Tibial nerve (tissue), 4 donors: ENCODE measurements at regions not wholly inside any gene's neighbourhood (a gene's known extent, or its start where the extent isn't known, plus 50 kb on each side); places are given as distances from the start of the nearest gene placed in this dataset.

ENCODE experiments used
- DNase-seq, 2 donors: peaks; one replicate each; pipeline ENCODE4 v3.0.0-alpha.2; 2019; ENCODE audit warnings: low spot score in 2 of 2
- H3K27ac ChIP-seq, 4 donors: fragments of 200-600 bp; sonication (generic) in 3 of 4; one replicate each; pipeline ENCODE4 v1.5.1; 2017 to 2019; ENCODE audit warnings: mild to moderate bottlenecking in 1 of 4
- H3K27me3 ChIP-seq, 2 donors: fragments of 200-600 bp; sonication (generic) in 1 of 2; one replicate each; pipeline versions ENCODE4 v1.5.1 to v1.6.0; 2017 to 2019
- H3K36me3 ChIP-seq, 3 donors: fragments of 200-600 bp; sonication (generic); one replicate each; pipeline ENCODE4 v1.5.1; 2018 to 2019
- H3K4me1 ChIP-seq, 4 donors: fragments of 200-600 bp; sonication (generic) in 3 of 4; one replicate each; pipeline ENCODE4 v1.5.1; 2017 to 2019
- H3K4me3 ChIP-seq, 4 donors: fragments of 200-600 bp; sonication (generic) in 3 of 4; one replicate each; pipeline ENCODE4 v1.5.1; 2017 to 2019; ENCODE audit warnings: mild to moderate bottlenecking in 1 of 4, moderate library complexity in 1 of 4
- H3K9me3 ChIP-seq, 4 donors: fragments of 200-600 bp; sonication (generic) in 3 of 4; one replicate each; pipeline ENCODE4 v1.5.1; 2017 to 2019
- EP300 ChIP-seq, 2 donors: sonication (generic); formaldehyde crosslinking; IDR thresholded peaks; one replicate each; pipeline ENCODE4 v1.6.1; 2017; ENCODE audit warnings: antibody characterized with exemption in 2 of 2, mild to moderate bottlenecking in 1 of 2
- POLR2A ChIP-seq, 2 donors: fragments of 450-650 bp; IDR thresholded peaks; one replicate each; pipeline ENCODE4 v1.6.1; 2017; ENCODE audit warnings: antibody characterized with exemption in 2 of 2, mild to moderate bottlenecking in 2 of 2, moderate library complexity in 2 of 2
- WGBS, 2 donors: methylation state at CpG; one replicate each; pipeline ENCODE4 v1.1.5; 2018; 5-methylcytosine and 5-hydroxymethylcytosine counted together
- TF ChIP-seq, protein P1 (sequence below), 5 experiments: fragments of 200-600 bp in 3 of 5; fragments of 450-650 bp in 2 of 5; sonication (generic) in 3 of 5; IDR thresholded peaks; one replicate each; pipeline ENCODE4 v1.5.1; 2016 to 2019; ENCODE audit warnings: antibody characterized with exemption in 5 of 5, mild to moderate bottlenecking in 3 of 5, moderate library complexity in 2 of 5

DNA sequence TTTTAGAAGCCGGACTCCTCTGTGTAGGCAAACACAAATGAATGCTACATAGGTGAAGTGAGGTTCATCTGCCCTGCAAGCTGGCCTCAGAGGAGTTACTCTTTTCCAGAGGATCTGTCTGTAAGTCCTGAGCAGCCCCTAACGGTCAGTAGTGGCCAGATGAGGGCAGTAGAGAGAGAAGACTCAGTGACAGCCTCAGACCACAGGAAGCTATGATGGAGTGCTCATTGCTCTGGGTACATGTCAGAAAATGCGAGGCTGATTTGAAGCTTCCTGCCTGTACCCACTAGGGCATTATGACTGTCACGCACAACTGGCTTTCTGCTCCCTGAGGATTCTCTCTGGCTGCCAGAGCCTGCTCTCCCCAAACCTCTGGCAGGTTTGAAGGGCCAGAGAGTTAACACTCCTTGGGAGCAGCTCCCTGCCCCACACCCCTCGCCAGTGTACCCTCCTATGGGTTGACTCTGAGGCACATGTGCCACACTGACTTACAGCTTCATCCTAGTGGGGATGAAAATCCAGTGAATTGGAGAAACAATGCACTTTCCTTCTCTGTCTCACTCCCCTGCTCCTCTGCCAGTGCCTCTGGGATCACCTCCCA is 141.5 kb downstream of the GABRG2 start:
- Histone ChIP-seq H3K4me3 (no peak overlapping the region), H3K4me1 (no peaks in the 10 kb centered on the region), H3K27ac (no peak overlapping the region), H3K36me3 (no peaks in the 10 kb centered on the region), H3K9me3 (no peaks in the 10 kb centered on the region), H3K27me3 (no peaks in the 10 kb centered on the region)
- peak in 1 of 2 donors; percentile 41 for DNase-seq
- WGBS, 2 donors, result 38 to 45% methylated on average over 5 of the region's 5 CpGs
- TF ChIP-seq, protein P1, sequence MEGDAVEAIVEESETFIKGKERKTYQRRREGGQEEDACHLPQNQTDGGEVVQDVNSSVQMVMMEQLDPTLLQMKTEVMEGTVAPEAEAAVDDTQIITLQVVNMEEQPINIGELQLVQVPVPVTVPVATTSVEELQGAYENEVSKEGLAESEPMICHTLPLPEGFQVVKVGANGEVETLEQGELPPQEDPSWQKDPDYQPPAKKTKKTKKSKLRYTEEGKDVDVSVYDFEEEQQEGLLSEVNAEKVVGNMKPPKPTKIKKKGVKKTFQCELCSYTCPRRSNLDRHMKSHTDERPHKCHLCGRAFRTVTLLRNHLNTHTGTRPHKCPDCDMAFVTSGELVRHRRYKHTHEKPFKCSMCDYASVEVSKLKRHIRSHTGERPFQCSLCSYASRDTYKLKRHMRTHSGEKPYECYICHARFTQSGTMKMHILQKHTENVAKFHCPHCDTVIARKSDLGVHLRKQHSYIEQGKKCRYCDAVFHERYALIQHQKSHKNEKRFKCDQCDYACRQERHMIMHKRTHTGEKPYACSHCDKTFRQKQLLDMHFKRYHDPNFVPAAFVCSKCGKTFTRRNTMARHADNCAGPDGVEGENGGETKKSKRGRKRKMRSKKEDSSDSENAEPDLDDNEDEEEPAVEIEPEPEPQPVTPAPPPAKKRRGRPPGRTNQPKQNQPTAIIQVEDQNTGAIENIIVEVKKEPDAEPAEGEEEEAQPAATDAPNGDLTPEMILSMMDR (IDR thresholded peaks at IDR 0.05), result peak in 2 of 5 experiments; percentile 17 to 27
- TF ChIP-seq EP300 (IDR thresholded peaks at IDR 0.05), result no peak

DNA sequence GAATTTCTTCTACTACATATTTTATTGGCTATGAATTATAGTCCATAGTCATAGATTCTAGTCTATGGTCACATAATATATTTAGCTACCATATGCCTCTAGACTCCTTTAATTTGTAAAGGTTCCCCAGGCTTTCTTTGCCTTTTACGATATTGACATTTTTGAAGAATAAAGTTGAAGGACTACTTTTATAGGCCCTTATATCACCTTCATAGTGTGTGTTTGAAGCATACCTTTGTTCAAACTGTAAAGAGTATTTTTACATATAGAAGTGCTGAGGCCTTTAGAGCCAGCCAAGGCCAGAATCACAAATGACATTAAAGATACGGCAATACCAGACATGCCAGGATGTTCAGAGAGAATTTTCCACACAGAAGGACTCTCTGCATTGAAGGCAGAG is 147.0 kb downstream of the GABRG2 start:
- Histone ChIP-seq H3K27me3 (no peaks in the 10 kb centered on the region), H3K9me3 (no peaks in the 10 kb centered on the region), H3K4me1 (no peaks in the 10 kb centered on the region), H3K4me3 (no peak overlapping the region), H3K36me3 (no peaks in the 10 kb centered on the region), H3K27ac (no peak overlapping the region)
- no peak for DNase-seq
- TF ChIP-seq, protein P1 (IDR thresholded peaks at IDR 0.05), result no peak
- TF ChIP-seq EP300 (IDR thresholded peaks at IDR 0.05), result no peak
- TF ChIP-seq POLR2A (IDR thresholded peaks at IDR 0.05), result no peak
- WGBS, 2 donors, result 90 to 95% methylated on average over 2 of the region's 2 CpGs

DNA sequence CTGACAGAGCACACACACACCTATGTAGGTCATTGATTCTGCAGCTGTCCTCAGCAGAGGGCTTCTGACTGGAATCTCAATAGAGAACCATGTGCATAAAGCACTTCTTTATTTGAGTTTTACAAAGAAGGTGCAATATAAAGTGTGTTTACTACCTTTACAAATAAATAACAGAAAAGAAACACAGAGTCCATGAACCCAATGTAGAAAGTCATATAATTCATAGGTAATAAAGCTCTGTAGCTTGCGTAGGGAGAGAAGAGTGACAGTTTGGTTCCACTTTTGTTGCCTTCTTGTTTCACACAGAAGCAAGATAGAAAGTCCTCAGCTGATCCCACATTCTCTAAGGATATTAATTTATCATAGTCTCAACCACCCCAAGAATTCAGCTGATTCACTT is 149.5 kb downstream of the GABRG2 start:
- Histone ChIP-seq H3K4me3 (no peak overlapping the region), H3K4me1 (no peaks in the 10 kb centered on the region), H3K9me3 (no peaks in the 10 kb centered on the region), H3K27ac (no peak overlapping the region), H3K27me3 (no peaks in the 10 kb centered on the region), H3K36me3 (no peaks in the 10 kb centered on the region)
- TF ChIP-seq, protein P1 (IDR thresholded peaks at IDR 0.05), result no peak
- TF ChIP-seq EP300 (IDR thresholded peaks at IDR 0.05) (no peak), POLR2A (IDR thresholded peaks at IDR 0.05) (no peak)
- WGBS, 2 donors, result 96 to 100% methylated on average over 1 of the region's 1 CpG
- DNase-seq, result no peak

DNA sequence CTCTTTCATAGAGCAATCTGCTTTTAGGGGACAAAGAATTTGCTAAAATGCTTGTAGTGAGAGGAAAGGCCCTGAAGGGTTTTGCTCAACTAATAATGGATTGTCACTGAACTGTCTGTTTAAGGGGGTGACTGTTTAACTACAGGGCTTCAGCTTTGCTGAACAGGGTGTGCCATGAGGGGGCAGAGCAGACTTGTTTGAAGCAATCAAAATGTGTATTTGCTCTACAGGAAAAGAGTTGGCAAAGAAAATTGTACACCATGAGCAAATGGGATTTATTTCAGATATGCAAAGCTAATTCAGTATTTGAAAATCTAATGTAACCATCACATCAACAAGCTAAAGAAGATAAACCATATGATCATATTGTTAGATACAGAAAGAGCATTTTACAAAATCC is 154.3 kb downstream of the GABRG2 start:
- TF ChIP-seq, protein P1 (IDR thresholded peaks at IDR 0.05), result no peak
- no peak for TF ChIP-seq POLR2A (IDR thresholded peaks at IDR 0.05)
- no peak for TF ChIP-seq EP300 (IDR thresholded peaks at IDR 0.05)
- Histone ChIP-seq H3K9me3 (peaks cover 0 to 4% (median 0%) of the 10 kb centered on the region in 4 donors), H3K4me1 (no peaks in the 10 kb centered on the region)

DNA sequence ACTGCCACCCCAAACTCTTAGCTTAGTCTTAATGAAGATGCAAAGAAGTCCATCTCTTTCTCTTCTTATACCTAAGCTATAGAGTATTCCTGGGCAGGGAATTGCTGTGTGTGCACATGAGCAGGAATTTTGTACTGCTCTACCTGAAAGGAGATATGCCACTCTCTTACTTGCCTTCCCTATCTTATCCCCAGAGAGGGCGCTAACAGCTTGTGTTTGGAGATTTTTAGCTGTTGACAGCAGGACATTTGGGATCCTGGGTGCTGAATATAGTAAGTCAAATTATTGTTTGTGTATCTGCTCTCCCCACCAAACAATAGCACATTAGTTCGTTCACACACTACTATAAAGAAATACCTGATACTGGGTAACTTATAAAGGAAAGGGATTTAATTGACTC is 159.5 kb downstream of the GABRG2 start:
- no peak for TF ChIP-seq EP300 (IDR thresholded peaks at IDR 0.05)
- TF ChIP-seq, protein P1 (IDR thresholded peaks at IDR 0.05), result no peak
- no peak for TF ChIP-seq POLR2A (IDR thresholded peaks at IDR 0.05)
- peaks cover 0 to 4% (median 0%) of the 10 kb centered on the region in 4 donors for H3K9me3 ChIP-seq
- DNase-seq, result no peak
- WGBS, 2 donors, result 50 to 63% methylated on average over 2 of the region's 2 CpGs
- no peaks in the 10 kb centered on the region for H3K36me3 ChIP-seq
- no peaks in the 10 kb centered on the region for H3K4me1 ChIP-seq
- no peak overlapping the region for H3K27ac ChIP-seq
- no peak overlapping the region for H3K4me3 ChIP-seq
- no peaks in the 10 kb centered on the region for H3K27me3 ChIP-seq

More for the DNA sequence above, 154.3 kb downstream of the GABRG2 start:
- DNase-seq, result no peak
- Histone ChIP-seq H3K27me3 (no peaks in the 10 kb centered on the region), H3K36me3 (no peaks in the 10 kb centered on the region), H3K27ac (no peak overlapping the region), H3K4me3 (no peak overlapping the region)
